Neural cell (in vitro differentiated cells): ENCODE measurements at regions not wholly inside any gene's neighbourhood (a gene's known extent, or its start where the extent isn't known, plus 50 kb on each side); places are given as distances from the start of the nearest gene placed in this dataset.

Source experiments
- H2AFZ ChIP-seq: fragments of 200-600, 300-800 bp; sonication (generic), shearing (Covaris generic); 2 replicates; pipeline ENCODE4 v1.6.0; 2014; ENCODE audit warnings: low read depth, mild to moderate bottlenecking, antibody characterized with exemption, low read length, moderate library complexity
- H3F3A ChIP-seq: fragments of 200-600 bp; shearing (Covaris generic); 2 replicates; pipeline ENCODE4 v1.6.1; 2016; ENCODE audit warnings: mild to moderate bottlenecking, moderate library complexity, mixed read lengths, antibody characterized with exemption, low read length; ENCODE audit not compliant: insufficient read depth, poor library complexity, severe bottlenecking
- H3K27ac ChIP-seq: fragments of 200-600, 300-800 bp; sonication (generic), shearing (Covaris generic); 2 replicates; pipeline ENCODE4 v1.5.1; 2014; ENCODE audit warnings: mild to moderate bottlenecking, low read length, moderate library complexity
- H3K27me3 ChIP-seq: fragments of 300-800, 200-600 bp; sonication (generic), shearing (Covaris generic); 2 replicates; pipeline ENCODE4 v1.6.0; 2014; ENCODE audit warnings: mild to moderate bottlenecking, low read depth, low read length, moderate library complexity; ENCODE audit not compliant: insufficient read depth
- H3K36me3 ChIP-seq: fragments of 300-800, 200-600 bp; sonication (generic), shearing (Covaris generic); 2 replicates; pipeline ENCODE4 v1.5.1; 2014; ENCODE audit warnings: mild to moderate bottlenecking, antibody characterized with exemption, low read length, moderate library complexity; ENCODE audit not compliant: insufficient read depth
- H3K4me2 ChIP-seq: fragments of 300-800, 200-600 bp; sonication (generic), shearing (Covaris generic); 2 replicates; pipeline ENCODE4 v1.6.0; 2014; ENCODE audit warnings: mild to moderate bottlenecking, low read length
- H3K4me3 ChIP-seq: fragments of 300-800, 200-600 bp; sonication (generic), shearing (Covaris generic); 2 replicates; pipeline ENCODE4 v1.5.1; 2014; ENCODE audit warnings: mild to moderate bottlenecking, low read length, moderate library complexity
- H3K79me2 ChIP-seq: fragments of 200-600 bp; shearing (Covaris generic); replicated peaks from 2 replicates; pipeline ENCODE4 v1.6.0; 2014; ENCODE audit warnings: mild to moderate bottlenecking, low read length, moderate library complexity; ENCODE audit not compliant: insufficient read depth
- H3K9ac ChIP-seq: fragments of 300-800, 200-600 bp; sonication (generic), shearing (Covaris generic); 2 replicates; pipeline ENCODE4 v1.6.1; 2016; ENCODE audit warnings: mild to moderate bottlenecking, low read length, mixed read lengths
- H3K9me2 ChIP-seq: fragments of 200-600 bp; shearing (Covaris generic); 2 replicates; pipeline ENCODE4 v1.6.1; 2016; ENCODE audit warnings: mild to moderate bottlenecking, low read length, mixed read lengths; ENCODE audit not compliant: insufficient read depth
- H3K9me3 ChIP-seq: fragments of 200-600, 300-800 bp; sonication (generic), shearing (Covaris generic); 2 replicates; pipeline ENCODE4 v1.6.1; 2016; ENCODE audit warnings: mild to moderate bottlenecking, mixed run types, low read length, moderate library complexity, mixed read lengths
- H4K20me1 ChIP-seq: fragments of 200-600 bp; shearing (Covaris generic); 2 replicates; pipeline ENCODE4 v1.6.1; 2016; ENCODE audit warnings: mild to moderate bottlenecking, mixed run types; ENCODE audit not compliant: insufficient read depth
- CTCF ChIP-seq: fragments of 450-650 bp; IDR thresholded peaks from 2 replicates; pipeline ENCODE4 v1.5.1; 2014; ENCODE audit warnings: antibody characterized with exemption, mild to moderate bottlenecking, moderate library complexity; ENCODE audit not compliant: poor library complexity, severe bottlenecking
- EP300 ChIP-seq: fragments of 450-650 bp; conservative IDR thresholded peaks from 2 replicates; pipeline ENCODE4 v1.6.1; 2014; ENCODE audit warnings: antibody characterized with exemption, mild to moderate bottlenecking, moderate library complexity; ENCODE audit not compliant: poor library complexity, severe bottlenecking
- EZH2 ChIP-seq: fragments of 200-600, 300-800 bp; shearing (Covaris generic), sonication (generic); IDR thresholded peaks from 2 replicates; pipeline ENCODE4 v1.6.1; 2014; ENCODE audit warnings: antibody characterized with exemption, low read length, borderline replicate concordance, mild to moderate bottlenecking; ENCODE audit not compliant: insufficient read depth, poor library complexity, severe bottlenecking
- MXI1 ChIP-seq: fragments of 450-650 bp; conservative IDR thresholded peaks from 2 replicates; pipeline ENCODE4 v1.6.1; 2014; ENCODE audit warnings: antibody characterized with exemption, mild to moderate bottlenecking; ENCODE audit not compliant: poor library complexity, severe bottlenecking
- POLR2AphosphoS5 ChIP-seq: IDR thresholded peaks from 2 replicates; pipeline ENCODE4 v1.6.1; 2012
- RAD21 ChIP-seq: fragments of 450-650 bp; conservative IDR thresholded peaks from 2 replicates; pipeline ENCODE4 v1.6.1; 2014; ENCODE audit warnings: antibody characterized with exemption, mild to moderate bottlenecking, moderate library complexity
- SMC3 ChIP-seq: fragments of 450-650 bp; conservative IDR thresholded peaks from 2 replicates; pipeline ENCODE4 v1.6.1; 2014; ENCODE audit warnings: antibody characterized with exemption, mild to moderate bottlenecking, moderate library complexity; ENCODE audit not compliant: poor library complexity
- TAF1 ChIP-seq: IDR thresholded peaks from 2 replicates; pipeline ENCODE4 v1.6.1; 2012; ENCODE audit warnings: low read depth
- TF ChIP-seq, protein P1 (sequence below): IDR thresholded peaks from 2 replicates; pipeline ENCODE4 v1.6.1; 2012; ENCODE audit warnings: borderline replicate concordance

GRCh38 chr6:54680531-54680930 lies 166.0 kb upstream of the FAM83B start:
- Histone ChIP-seq H3K79me2 (no peaks in the 10 kb centered on the region), H3K27ac (no peak overlapping the region), H4K20me1 (no peaks in the 10 kb centered on the region), H3K4me2 (no peak overlapping the region), H2AFZ (no peak overlapping the region), H3K9ac (no peak overlapping the region), H3K36me3 (no peaks in the 10 kb centered on the region), H3K27me3 (no peaks in the 10 kb centered on the region), H3K4me3 (no peak overlapping the region), H3K9me3 (no peaks in the 10 kb centered on the region), H3K9me2 (no peaks in the 10 kb centered on the region), H3F3A (no peaks in the 10 kb centered on the region)
- TF ChIP-seq EP300 = no peak
- no peak for TF ChIP-seq RAD21
- no peak for TF ChIP-seq MXI1
- TF ChIP-seq CTCF = no peak
- TF ChIP-seq TAF1 = no peak
- TF ChIP-seq, protein P1, sequence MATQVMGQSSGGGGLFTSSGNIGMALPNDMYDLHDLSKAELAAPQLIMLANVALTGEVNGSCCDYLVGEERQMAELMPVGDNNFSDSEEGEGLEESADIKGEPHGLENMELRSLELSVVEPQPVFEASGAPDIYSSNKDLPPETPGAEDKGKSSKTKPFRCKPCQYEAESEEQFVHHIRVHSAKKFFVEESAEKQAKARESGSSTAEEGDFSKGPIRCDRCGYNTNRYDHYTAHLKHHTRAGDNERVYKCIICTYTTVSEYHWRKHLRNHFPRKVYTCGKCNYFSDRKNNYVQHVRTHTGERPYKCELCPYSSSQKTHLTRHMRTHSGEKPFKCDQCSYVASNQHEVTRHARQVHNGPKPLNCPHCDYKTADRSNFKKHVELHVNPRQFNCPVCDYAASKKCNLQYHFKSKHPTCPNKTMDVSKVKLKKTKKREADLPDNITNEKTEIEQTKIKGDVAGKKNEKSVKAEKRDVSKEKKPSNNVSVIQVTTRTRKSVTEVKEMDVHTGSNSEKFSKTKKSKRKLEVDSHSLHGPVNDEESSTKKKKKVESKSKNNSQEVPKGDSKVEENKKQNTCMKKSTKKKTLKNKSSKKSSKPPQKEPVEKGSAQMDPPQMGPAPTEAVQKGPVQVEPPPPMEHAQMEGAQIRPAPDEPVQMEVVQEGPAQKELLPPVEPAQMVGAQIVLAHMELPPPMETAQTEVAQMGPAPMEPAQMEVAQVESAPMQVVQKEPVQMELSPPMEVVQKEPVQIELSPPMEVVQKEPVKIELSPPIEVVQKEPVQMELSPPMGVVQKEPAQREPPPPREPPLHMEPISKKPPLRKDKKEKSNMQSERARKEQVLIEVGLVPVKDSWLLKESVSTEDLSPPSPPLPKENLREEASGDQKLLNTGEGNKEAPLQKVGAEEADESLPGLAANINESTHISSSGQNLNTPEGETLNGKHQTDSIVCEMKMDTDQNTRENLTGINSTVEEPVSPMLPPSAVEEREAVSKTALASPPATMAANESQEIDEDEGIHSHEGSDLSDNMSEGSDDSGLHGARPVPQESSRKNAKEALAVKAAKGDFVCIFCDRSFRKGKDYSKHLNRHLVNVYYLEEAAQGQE = no peak
- TF ChIP-seq POLR2AphosphoS5 = no peak
- TF ChIP-seq EZH2 = no peak
- TF ChIP-seq SMC3 = no peak

DNA sequence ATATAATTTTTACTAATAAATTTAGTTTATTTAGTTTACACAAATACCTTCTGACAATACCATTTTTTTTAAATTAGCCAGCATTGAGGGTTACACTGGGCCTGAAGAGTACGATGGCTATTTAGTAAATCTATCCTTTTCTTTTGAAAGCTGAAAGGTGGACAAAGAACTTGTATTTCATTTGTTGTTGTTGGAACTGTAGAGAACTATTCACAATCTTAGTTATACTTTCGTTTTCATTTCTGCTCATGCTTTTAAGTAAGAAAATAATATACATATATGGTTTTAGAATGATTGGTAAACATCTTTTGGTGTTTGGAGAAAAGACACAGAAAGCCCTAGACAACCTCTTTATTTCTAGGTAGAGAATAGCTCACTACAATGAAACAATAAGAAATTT lies 165.3 kb upstream of the FAM83B start:
- H3K79me2 ChIP-seq = no peaks in the 10 kb centered on the region
- TF ChIP-seq SMC3 = no peak
- no peak for TF ChIP-seq RAD21
- TF ChIP-seq, protein P1 = no peak
- no peak for TF ChIP-seq EZH2
- no peak for TF ChIP-seq TAF1
- no peaks in the 10 kb centered on the region for H3K36me3 ChIP-seq
- H4K20me1 ChIP-seq = no peaks in the 10 kb centered on the region
- H2AFZ ChIP-seq = no peak overlapping the region
- no peaks in the 10 kb centered on the region for H3K9me2 ChIP-seq
- no peaks in the 10 kb centered on the region for H3K9me3 ChIP-seq
- no peak overlapping the region for H3K4me3 ChIP-seq
- H3K4me2 ChIP-seq = no peak overlapping the region
- H3K27me3 ChIP-seq = no peaks in the 10 kb centered on the region
- no peak overlapping the region for H3K27ac ChIP-seq
- H3K9ac ChIP-seq = no peak overlapping the region
- no peaks in the 10 kb centered on the region for H3F3A ChIP-seq
